SU-DHL-6 (cell line): ENCODE measurements at regions not wholly inside any gene's neighbourhood (a gene's known extent, or its start where the extent isn't known, plus 50 kb on each side); places are given as distances from the start of the nearest gene placed in this dataset.
"Not testable (repeated sequence)": the region's sequence is repeated elsewhere in the genome, so short reads cannot be mapped to it uniquely, and the experiment has no call there.

Source experiments
- H2AFZ ChIP-seq: fragments of 200-600 bp; sonication (generic); 2 replicates; pipeline ENCODE4 v1.6.1; 2014; ENCODE audit warnings: low read depth, mild to moderate bottlenecking, moderate library complexity, mixed read lengths, antibody characterized with exemption, low read length; ENCODE audit not compliant: severe bottlenecking
- H3F3A ChIP-seq: fragments of 200-600 bp; shearing (Covaris generic); 2 replicates; pipeline ENCODE4 v1.6.0; 2016; ENCODE audit warnings: antibody characterized with exemption, mild to moderate bottlenecking; ENCODE audit not compliant: insufficient read depth
- H3K27ac ChIP-seq: fragments of 200-600 bp; sonication (generic); 2 replicates; pipeline ENCODE4 v1.5.1; 2016; ENCODE audit warnings: low read depth, mild to moderate bottlenecking, low read length, moderate library complexity, mixed read lengths
- H3K27me3 ChIP-seq: fragments of 200-600 bp; sonication (generic), shearing (Covaris generic); 2 replicates; pipeline ENCODE4 v1.6.0; 2014; ENCODE audit warnings: mild to moderate bottlenecking, low read length
- H3K36me3 ChIP-seq: fragments of 200-600 bp; sonication (generic); 2 replicates; pipeline ENCODE4 v1.6.1; 2014; ENCODE audit warnings: mild to moderate bottlenecking, low read length, mixed read lengths
- H3K4me2 ChIP-seq: fragments of 300-600, 200-600 bp; shearing (Covaris generic), sonication (generic); 2 replicates; pipeline ENCODE4 v1.6.0; 2014; ENCODE audit warnings: low read length, low read depth, mild to moderate bottlenecking; ENCODE audit not compliant: poor library complexity, severe bottlenecking
- H3K4me3 ChIP-seq: fragments of 200-600 bp; sonication (generic); 2 replicates; pipeline ENCODE4 v1.5.1; 2014; ENCODE audit warnings: antibody characterized with exemption, low read length, mild to moderate bottlenecking, mixed read lengths; ENCODE audit not compliant: insufficient read depth, poor library complexity, severe bottlenecking
- H3K79me2 ChIP-seq: fragments of 200-600 bp; sonication (generic); 2 replicates; pipeline ENCODE4 v1.6.1; 2014; ENCODE audit warnings: mild to moderate bottlenecking, low read length, moderate library complexity; ENCODE audit not compliant: insufficient read depth
- H3K9ac ChIP-seq: fragments of 200-600 bp; sonication (generic); 2 replicates; pipeline ENCODE4 v1.7.0; 2014; ENCODE audit warnings: mild to moderate bottlenecking, low read length
- H3K9me2 ChIP-seq: fragments of 200-600 bp; sonication (generic); replicated peaks from 2 replicates; pipeline ENCODE4 v1.6.1; 2014; ENCODE audit warnings: low read length; ENCODE audit not compliant: insufficient read depth
- H3K9me3 ChIP-seq: fragments of 200-600 bp; sonication (generic); 2 replicates; pipeline ENCODE4 v1.6.1; 2014; ENCODE audit warnings: low read length, mixed read lengths; ENCODE audit not compliant: insufficient read depth
- H4K20me1 ChIP-seq: fragments of 200-600 bp; sonication (generic); 2 replicates; pipeline ENCODE4 v1.6.1; 2014; ENCODE audit warnings: low read depth, mild to moderate bottlenecking, antibody characterized with exemption, low read length, moderate library complexity, mixed read lengths
- CTCF ChIP-seq: fragments of 200-600 bp; sonication (generic); IDR thresholded peaks from one replicate; pipeline ENCODE4 v1.5.1; 2017; ENCODE audit warnings: antibody characterized with exemption, mild to moderate bottlenecking, low read length, moderate library complexity; ENCODE audit not compliant: insufficient read depth, poor library complexity, severe bottlenecking
- EZH2phosphoT487 ChIP-seq: fragments of 200-600 bp; sonication (generic), shearing (Covaris generic); conservative IDR thresholded peaks from 2 replicates; pipeline ENCODE4 v1.6.1; 2018; ENCODE audit warnings: mild to moderate bottlenecking, antibody characterized with exemption, low read length, moderate library complexity, mixed read lengths

DNA sequence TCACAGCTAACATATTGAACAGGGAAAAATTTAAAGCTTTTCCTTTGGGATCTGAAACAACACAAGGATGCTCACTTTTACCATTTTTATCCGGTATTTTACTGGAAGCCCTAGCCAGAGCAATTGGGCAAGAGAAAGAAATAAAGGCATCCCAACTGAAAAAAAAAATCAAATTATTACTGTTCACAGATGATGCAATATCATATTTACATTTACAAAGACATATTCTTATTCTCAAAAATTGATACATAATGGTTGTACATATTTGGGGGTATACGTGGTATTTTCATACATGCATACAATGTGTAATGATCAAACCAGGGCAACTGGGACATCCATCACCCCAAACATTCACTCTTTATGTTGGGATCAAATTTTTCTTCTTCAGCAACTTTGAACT is 337.0 kb upstream of the SLC7A11 start:
- Histone ChIP-seq H3K9ac (no peak overlapping the region), H3F3A (no peaks in the 10 kb centered on the region), H3K9me3 (no peaks in the 10 kb centered on the region), H4K20me1 (no peaks in the 10 kb centered on the region), H3K4me2 (no peak overlapping the region), H3K79me2 (no peaks in the 10 kb centered on the region), H3K27ac (no peak overlapping the region), H3K36me3 (no peaks in the 10 kb centered on the region), H3K27me3 (no peaks in the 10 kb centered on the region), H2AFZ (no peak overlapping the region), H3K4me3 (no peak overlapping the region), H3K9me2 (no peaks in the 10 kb centered on the region)
- no peak for TF ChIP-seq EZH2phosphoT487
- no peak for TF ChIP-seq CTCF

GRCh38 chr4:138577826-138578225 is 335.7 kb upstream of the SLC7A11 start:
- not testable (repeated sequence) for H3K9me2 ChIP-seq, H3K79me2 ChIP-seq, H2AFZ ChIP-seq, H3F3A ChIP-seq, H3K4me2 ChIP-seq, H3K36me3 ChIP-seq, H3K4me3 ChIP-seq, H3K27ac ChIP-seq, H3K9ac ChIP-seq, H4K20me1 ChIP-seq, H3K27me3 ChIP-seq, H3K9me3 ChIP-seq

DNA sequence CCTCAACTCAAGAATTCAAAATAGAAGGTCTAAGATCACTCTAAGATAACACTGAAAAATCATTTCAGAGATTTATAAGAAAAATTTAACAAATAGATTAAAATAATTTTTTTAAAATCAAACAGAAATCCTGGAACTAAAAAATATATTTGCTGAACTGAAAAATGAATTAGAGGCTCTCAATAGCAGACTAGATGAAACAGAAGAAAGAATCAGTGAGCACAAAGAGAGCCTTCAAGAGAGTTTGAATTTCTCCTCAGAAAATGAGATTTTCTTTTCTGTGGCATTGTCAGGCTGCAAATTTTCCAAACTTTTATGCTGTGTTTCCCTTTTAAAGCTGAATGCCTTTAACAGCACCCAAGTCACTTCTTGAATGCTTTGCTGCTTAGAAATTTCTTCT is 335.0 kb upstream of the SLC7A11 start:
- no peak overlapping the region for H3K27ac ChIP-seq
- no peaks in the 10 kb centered on the region for H3K9me3 ChIP-seq
- no peaks in the 10 kb centered on the region for H4K20me1 ChIP-seq
- H3K4me3 ChIP-seq = no peak overlapping the region
- no peaks in the 10 kb centered on the region for H3K79me2 ChIP-seq
- no peak for TF ChIP-seq EZH2phosphoT487
- H3F3A ChIP-seq = no peaks in the 10 kb centered on the region
- H3K4me2 ChIP-seq = no peak overlapping the region
- no peak overlapping the region for H3K9ac ChIP-seq
- no peaks in the 10 kb centered on the region for H3K27me3 ChIP-seq
- H2AFZ ChIP-seq = no peak overlapping the region
- H3K9me2 ChIP-seq = no peaks in the 10 kb centered on the region
- no peaks in the 10 kb centered on the region for H3K36me3 ChIP-seq

GRCh38 chr4:138576684-138577083 is 334.5 kb upstream of the SLC7A11 start:
- H2AFZ ChIP-seq = no peak overlapping the region
- H3K9ac ChIP-seq = no peak overlapping the region
- H4K20me1 ChIP-seq = no peaks in the 10 kb centered on the region
- H3K9me2 ChIP-seq = no peaks in the 10 kb centered on the region
- no peaks in the 10 kb centered on the region for H3K36me3 ChIP-seq
- no peak overlapping the region for H3K4me3 ChIP-seq
- H3K4me2 ChIP-seq = no peak overlapping the region
- H3K79me2 ChIP-seq = no peaks in the 10 kb centered on the region
- peak; percentile 14 for TF ChIP-seq CTCF
- TF ChIP-seq EZH2phosphoT487 = no peak
- H3F3A ChIP-seq = no peaks in the 10 kb centered on the region
- no peaks in the 10 kb centered on the region for H3K27me3 ChIP-seq
- no peak overlapping the region for H3K27ac ChIP-seq
- H3K9me3 ChIP-seq = no peaks in the 10 kb centered on the region
